ENCODE measurements at regions not wholly inside any gene's neighbourhood (a gene's known extent, or its start where the extent isn't known, plus 50 kb on each side); places are given as distances from the start of the nearest gene placed in this dataset.
A peak's percentile ranks its signal among the peaks of the same experiment; 100 is the strongest.
"Not testable (repeated sequence)": the region's sequence is repeated elsewhere in the genome, so short reads cannot be mapped to it uniquely, and the experiment has no call there.

GRCh38 chr9:22650145-22650544 is 203.5 kb downstream of the DMRTA1 start:
- no peak for DNase-seq (ENCODE audit: low read depth)

GRCh38 chr9:22650946-22651345 is 204.3 kb downstream of the DMRTA1 start:
- DNase-seq (ENCODE audit: low read depth): no peak

GRCh38 chr9:22654833-22655232 is 208.2 kb downstream of the DMRTA1 start:
- DNase-seq (ENCODE audit: low read depth): no peak

GRCh38 chr9:22657713-22658112 is 211.1 kb downstream of the DMRTA1 start:
- DNase-seq (ENCODE audit: low read depth): no peak

- not testable (repeated sequence) for DNase-seq (ENCODE audit: low read depth)
Observed at GRCh38 chr9:22658484-22658883, 211.9 kb downstream of the DMRTA1 start.

GRCh38 chr9:22682536-22682935 is 235.9 kb downstream of the DMRTA1 start:
- peak; percentile 12 for DNase-seq (ENCODE audit: low read depth)

GRCh38 chr9:22682961-22683699 is 236.5 kb downstream of the DMRTA1 start:
- DNase-seq (ENCODE audit: low read depth): peak; percentile 71

GRCh38 chr9:22683700-22684075 is 237.1 kb downstream of the DMRTA1 start:
- peak; percentile 74 for DNase-seq (ENCODE audit: low read depth)

GRCh38 chr9:22693156-22693555 is 246.5 kb downstream of the DMRTA1 start:
- peak; percentile 0 for DNase-seq (ENCODE audit: low read depth)

GRCh38 chr9:22700171-22700570 is 253.5 kb downstream of the DMRTA1 start:
- no peak for DNase-seq (ENCODE audit: low read depth)

GRCh38 chr9:22718653-22719052 is 272.0 kb downstream of the DMRTA1 start:
- DNase-seq (ENCODE audit: low read depth): peak; percentile 4

- DNase-seq (ENCODE audit: low read depth): peak; percentile 4
Observed at GRCh38 chr9:22722492-22722891, 275.9 kb downstream of the DMRTA1 start.

- no peak for DNase-seq (ENCODE audit: low read depth)
Observed at GRCh38 chr9:22731786-22732185, 285.2 kb downstream of the DMRTA1 start.

- DNase-seq (ENCODE audit: low read depth): no peak
Observed at GRCh38 chr9:22739712-22740111, 293.1 kb downstream of the DMRTA1 start.

GRCh38 chr9:22740781-22741180 is 294.2 kb downstream of the DMRTA1 start:
- no peak for DNase-seq (ENCODE audit: low read depth)

GRCh38 chr9:22742401-22742800 is 295.8 kb downstream of the DMRTA1 start:
- DNase-seq (ENCODE audit: low read depth): no peak

- DNase-seq (ENCODE audit: low read depth): no peak
Observed at GRCh38 chr9:22773501-22774220, 327.0 kb downstream of the DMRTA1 start.

- DNase-seq (ENCODE audit: low read depth): peak; percentile 1
Observed at GRCh38 chr9:22790329-22790728, 343.7 kb downstream of the DMRTA1 start.

GRCh38 chr9:22808876-22809275 is 362.3 kb downstream of the DMRTA1 start:
- no peak for DNase-seq (ENCODE audit: low read depth)

GRCh38 chr9:22809371-22809770 is 362.7 kb downstream of the DMRTA1 start:
- no peak for DNase-seq (ENCODE audit: low read depth)

GRCh38 chr9:22813529-22813928 is 366.9 kb downstream of the DMRTA1 start:
- DNase-seq (ENCODE audit: low read depth): peak; percentile 43

GRCh38 chr9:22815246-22815645 is 368.6 kb downstream of the DMRTA1 start:
- no peak for DNase-seq (ENCODE audit: low read depth)

GRCh38 chr9:22817181-22817580 is 370.6 kb downstream of the DMRTA1 start:
- peak; percentile 71 for DNase-seq (ENCODE audit: low read depth)

- no peak for DNase-seq (ENCODE audit: low read depth)
Observed at GRCh38 chr9:22829236-22829635, 382.6 kb downstream of the DMRTA1 start.
